HUES48 (cell line): ENCODE measurements at regions not wholly inside any gene's neighbourhood (a gene's known extent, or its start where the extent isn't known, plus 50 kb on each side); places are given as distances from the start of the nearest gene placed in this dataset.
A peak's percentile ranks its signal among the peaks of the same experiment; 100 is the strongest.
"Not testable (repeated sequence)": the region's sequence is repeated elsewhere in the genome, so short reads cannot be mapped to it uniquely, and the experiment has no call there.

Source experiments
- H3K27ac ChIP-seq: one replicate; pipeline ENCODE4 v1.7.0; 2013; ENCODE audit warnings: low read depth, low read length, inconsistent platforms
- H3K27me3 ChIP-seq: 2 replicates; pipeline ENCODE4 v1.6.1; 2013; ENCODE audit warnings: mild to moderate bottlenecking, low read length; ENCODE audit not compliant: control insufficient read depth, insufficient read depth
- H3K36me3 ChIP-seq: 2 replicates; pipeline ENCODE4 v1.6.1; 2013; ENCODE audit warnings: low read length; ENCODE audit not compliant: control insufficient read depth, insufficient read depth
- H3K4me1 ChIP-seq: 2 replicates; pipeline ENCODE4 v1.6.1; 2013; ENCODE audit warnings: mild to moderate bottlenecking, low read length; ENCODE audit not compliant: control insufficient read depth, insufficient read depth
- H3K4me3 ChIP-seq: 2 replicates; pipeline ENCODE4 v1.5.1; 2013; ENCODE audit warnings: mild to moderate bottlenecking, low read depth, low read length
- H3K9ac ChIP-seq: 2 replicates; pipeline ENCODE4 v1.6.1; 2013; ENCODE audit warnings: mild to moderate bottlenecking, low read depth, low read length, moderate library complexity
- H3K9me3 ChIP-seq: 2 replicates; pipeline ENCODE4 v1.6.1; 2013; ENCODE audit warnings: low read length; ENCODE audit not compliant: control insufficient read depth, insufficient read depth

DNA sequence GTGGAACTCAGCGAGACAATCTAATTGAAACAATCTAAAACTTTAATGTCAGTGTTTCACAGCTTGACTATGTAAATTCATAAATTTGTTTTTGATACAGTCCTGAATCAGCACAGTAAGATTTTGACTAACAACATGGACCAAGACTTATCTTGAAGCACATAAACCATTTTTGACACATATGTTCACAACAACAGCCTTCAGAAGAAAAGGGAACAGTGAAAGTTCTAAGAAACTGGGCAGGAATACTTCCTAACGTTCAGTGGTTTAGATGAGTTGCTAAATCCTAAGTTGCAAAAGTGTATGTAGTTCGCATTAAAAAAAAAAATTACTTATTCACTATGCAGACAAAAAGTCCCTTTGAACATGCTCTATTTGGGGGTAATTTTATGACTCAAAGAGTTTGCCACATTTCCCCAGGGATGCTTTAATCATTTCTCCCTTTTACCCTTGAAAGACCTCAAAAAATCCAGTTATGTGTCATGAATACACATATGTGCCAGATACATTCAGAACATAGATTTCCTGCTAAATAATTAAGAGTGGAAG is 120.2 kb downstream of the MRPL39 start:
- peaks cover 3% of the 10 kb centered on the region; the same call in 1 of the 2 replicates for H3K9me3 ChIP-seq
- H3K27ac ChIP-seq, result no peak overlapping the region
- no peak overlapping the region for H3K4me3 ChIP-seq
- H3K36me3 ChIP-seq, result no peaks in the 10 kb centered on the region
- no peaks in the 10 kb centered on the region for H3K27me3 ChIP-seq
- H3K4me1 ChIP-seq, result no peaks in the 10 kb centered on the region; the same call in 1 of the 2 replicates
- H3K9ac ChIP-seq, result no peak overlapping the region

DNA sequence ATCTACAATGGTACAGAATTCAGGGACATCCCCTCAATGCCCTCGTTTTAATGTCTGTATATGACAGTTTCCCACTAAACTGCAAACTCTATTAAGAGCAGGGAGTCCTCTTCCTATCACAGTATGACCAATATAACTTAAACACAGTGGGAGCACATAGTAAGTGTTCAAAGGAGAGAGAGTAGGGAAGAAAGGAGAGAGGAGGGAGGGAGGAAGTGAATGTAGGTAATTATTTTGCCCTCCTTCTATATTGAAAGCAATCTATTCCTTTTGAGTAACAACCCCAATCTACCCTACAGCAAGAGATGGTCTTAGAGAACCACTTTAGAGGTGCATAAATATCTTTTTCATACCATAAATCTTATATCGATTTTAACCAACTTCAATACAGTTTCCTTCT is 121.4 kb downstream of the MRPL39 start:
- Histone ChIP-seq H3K27me3 (no peaks in the 10 kb centered on the region), H3K9me3 (peaks cover 7% of the 10 kb centered on the region; the same call in 1 of the 2 replicates), H3K27ac (no peak overlapping the region), H3K4me1 (no peaks in the 10 kb centered on the region; the same call in 1 of the 2 replicates), H3K9ac (0 out of 2 replicates have a peak overlapping the region, but pooled peaks have one; percentile 1), H3K4me3 (no peak overlapping the region), H3K36me3 (no peaks in the 10 kb centered on the region)

DNA sequence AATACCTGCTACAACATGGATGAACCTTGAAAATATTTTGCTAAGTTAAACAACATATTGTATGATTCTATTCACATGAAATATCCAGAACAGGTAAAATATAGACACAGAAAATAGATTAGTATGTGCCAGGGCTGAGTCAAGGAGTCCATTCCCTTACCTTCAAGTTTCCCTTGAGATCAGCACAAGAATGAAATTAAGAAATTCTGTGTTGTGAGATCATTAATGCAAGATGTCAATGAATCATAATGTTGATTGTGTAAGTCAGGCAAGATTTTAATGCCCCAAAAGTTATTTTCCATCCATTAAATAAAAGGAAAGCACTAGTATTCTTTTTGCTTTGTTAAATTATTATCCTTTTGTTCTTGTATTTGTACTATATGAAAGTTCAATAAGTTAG is 139.4 kb downstream of the MRPL39 start:
- H3K9me3 ChIP-seq, result peaks cover 7% of the 10 kb centered on the region; the same call in 1 of the 2 replicates
- H3K4me3 ChIP-seq, result no peak overlapping the region
- H3K27me3 ChIP-seq, result no peaks in the 10 kb centered on the region
- H3K9ac ChIP-seq, result no peak overlapping the region
- H3K4me1 ChIP-seq, result no peaks in the 10 kb centered on the region
- no peaks in the 10 kb centered on the region for H3K36me3 ChIP-seq
- no peak overlapping the region for H3K27ac ChIP-seq

DNA sequence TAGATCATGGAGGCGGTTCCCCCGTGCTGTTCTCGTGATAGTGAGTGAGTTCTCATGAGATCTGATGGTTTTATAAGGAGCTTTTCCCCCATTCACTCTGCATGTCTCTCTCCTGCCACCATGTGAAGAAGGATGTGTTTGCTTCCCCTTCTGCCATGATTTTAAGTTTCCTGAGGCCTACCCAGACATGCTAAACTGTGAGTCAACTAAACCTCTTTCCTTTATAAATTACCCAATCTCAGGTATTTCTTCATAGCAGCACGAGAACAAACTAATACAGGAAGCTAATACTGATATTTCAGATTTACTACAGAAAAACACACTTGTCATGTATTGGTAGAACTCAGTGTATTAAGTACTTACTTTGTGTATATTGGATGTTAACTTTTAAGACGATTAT is 140.2 kb downstream of the MRPL39 start:
- not testable (repeated sequence) for H3K27ac ChIP-seq, H3K36me3 ChIP-seq, H3K4me1 ChIP-seq, H3K27me3 ChIP-seq, H3K9me3 ChIP-seq, H3K4me3 ChIP-seq, H3K9ac ChIP-seq

DNA sequence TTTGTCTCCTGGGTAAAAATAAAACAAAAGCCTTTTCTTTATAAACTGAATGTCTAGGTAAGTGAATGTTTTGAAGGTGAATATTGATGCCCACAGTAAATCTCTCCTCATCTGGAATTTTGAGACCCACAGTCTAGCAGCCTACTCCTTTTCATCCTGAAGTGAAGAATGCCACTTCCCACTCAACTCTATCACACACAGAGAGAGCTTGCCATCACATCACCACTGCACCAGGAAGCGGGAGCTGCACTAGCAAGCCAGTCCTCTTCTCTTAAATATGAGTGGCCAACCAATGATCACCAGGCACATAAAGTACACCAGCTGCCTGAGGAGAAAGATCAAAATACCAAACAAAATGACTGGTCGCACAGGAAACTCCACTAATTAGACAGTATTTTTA is 140.8 kb downstream of the MRPL39 start:
- H3K36me3 ChIP-seq, result no peaks in the 10 kb centered on the region
- H3K9me3 ChIP-seq, result 0 out of 2 replicates have a peak, but pooled peaks cover 4% of the 10 kb centered on the region
- H3K27ac ChIP-seq, result no peak overlapping the region
- H3K9ac ChIP-seq, result no peak overlapping the region
- no peaks in the 10 kb centered on the region for H3K4me1 ChIP-seq
- H3K27me3 ChIP-seq, result no peaks in the 10 kb centered on the region
- no peak overlapping the region for H3K4me3 ChIP-seq

DNA sequence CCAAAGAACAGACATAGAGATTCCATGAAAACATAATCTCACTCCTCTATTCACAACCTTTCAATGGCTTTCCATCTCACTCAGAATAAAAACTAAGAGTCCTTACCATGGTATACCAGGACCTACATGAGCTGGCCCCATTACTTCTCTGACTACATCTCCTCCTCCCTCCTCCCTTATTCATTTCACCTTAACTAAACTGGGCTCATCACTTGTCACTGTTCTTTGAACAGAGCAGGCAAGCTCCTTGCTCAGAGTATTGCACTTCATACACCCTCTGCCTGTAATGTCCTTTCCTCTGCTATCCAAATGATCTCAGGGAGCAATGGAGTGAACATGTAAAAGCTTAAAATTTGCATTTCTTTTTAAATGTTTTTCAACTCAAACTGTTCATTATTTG is 142.0 kb downstream of the MRPL39 start:
- no peaks in the 10 kb centered on the region for H3K4me1 ChIP-seq
- H3K9me3 ChIP-seq, result 0 out of 2 replicates have a peak, but pooled peaks cover 3% of the 10 kb centered on the region
- H3K36me3 ChIP-seq, result no peaks in the 10 kb centered on the region
- no peaks in the 10 kb centered on the region for H3K27me3 ChIP-seq
- H3K27ac ChIP-seq, result no peak overlapping the region
- H3K4me3 ChIP-seq, result no peak overlapping the region
- no peak overlapping the region for H3K9ac ChIP-seq

DNA sequence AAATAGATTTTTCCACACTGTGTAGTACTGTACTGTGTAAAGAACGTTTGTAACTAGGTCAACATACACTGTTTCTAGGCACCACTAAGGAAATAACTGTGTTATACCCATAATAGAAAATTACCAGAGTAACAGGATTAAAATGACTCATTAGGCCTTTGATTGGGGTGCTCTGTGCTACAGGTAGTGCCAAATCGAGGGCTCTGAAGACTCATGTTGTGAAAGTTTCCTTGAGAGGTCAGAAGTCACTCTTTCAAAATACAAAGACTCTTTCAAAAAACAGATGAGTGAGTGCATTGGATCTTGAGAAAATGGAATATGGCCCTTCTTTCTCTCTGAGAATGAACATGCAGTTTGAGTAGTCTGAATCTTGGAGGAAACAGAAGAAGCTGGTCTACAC is 143.0 kb downstream of the MRPL39 start:
- H3K9me3 ChIP-seq, result no peaks in the 10 kb centered on the region
- H3K27me3 ChIP-seq, result no peaks in the 10 kb centered on the region
- no peaks in the 10 kb centered on the region for H3K36me3 ChIP-seq
- H3K4me1 ChIP-seq, result no peaks in the 10 kb centered on the region
- H3K9ac ChIP-seq, result no peak overlapping the region
- no peak overlapping the region for H3K4me3 ChIP-seq
- no peak overlapping the region for H3K27ac ChIP-seq

DNA sequence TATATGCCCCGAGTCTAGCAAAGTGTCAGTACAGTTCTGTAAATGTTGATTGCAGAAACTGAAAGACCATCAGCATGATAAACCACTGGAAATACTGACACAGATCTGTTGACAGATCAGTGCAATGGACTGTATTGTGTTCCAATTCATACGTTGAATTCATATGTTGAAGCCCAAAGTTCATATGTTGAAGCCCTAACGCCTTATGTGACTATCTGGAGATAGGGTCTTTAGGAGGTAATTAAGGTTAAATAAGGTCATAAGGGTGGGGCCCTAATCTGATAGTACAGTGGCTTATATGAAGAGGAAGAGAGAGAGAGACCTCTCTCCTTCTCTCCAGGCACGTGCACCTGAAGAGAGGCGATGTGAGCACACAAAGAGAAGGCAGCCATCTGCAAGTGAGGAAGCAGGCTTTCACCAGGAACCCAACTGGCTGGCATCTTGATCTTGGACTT is 144.7 kb downstream of the MRPL39 start:
- Histone ChIP-seq H3K27ac (no peak overlapping the region), H3K9ac (no peak overlapping the region), H3K27me3 (no peaks in the 10 kb centered on the region), H3K4me1 (no peaks in the 10 kb centered on the region), H3K36me3 (no peaks in the 10 kb centered on the region), H3K9me3 (no peaks in the 10 kb centered on the region), H3K4me3 (no peak overlapping the region)

DNA sequence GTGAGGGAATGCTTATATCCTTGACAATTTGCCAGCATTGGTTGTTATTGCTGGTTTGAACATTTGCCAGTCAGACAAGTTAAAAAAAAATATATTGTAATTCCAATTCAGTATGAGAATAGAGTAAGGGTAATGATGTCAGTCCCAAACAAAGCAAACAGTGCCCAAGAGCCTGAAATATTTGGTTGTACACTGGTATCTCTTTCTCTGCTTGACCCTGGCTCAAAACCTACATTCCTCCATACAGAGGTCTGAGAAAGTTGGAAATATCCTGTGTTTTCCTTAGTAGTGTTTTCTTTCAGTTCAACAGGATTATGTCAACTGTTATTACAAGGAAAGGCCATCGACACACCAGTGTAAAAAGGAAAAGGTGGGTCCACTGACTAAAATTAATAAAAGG is 145.6 kb downstream of the MRPL39 start:
- Histone ChIP-seq H3K36me3 (no peaks in the 10 kb centered on the region), H3K9ac (no peak overlapping the region), H3K9me3 (no peaks in the 10 kb centered on the region), H3K27me3 (no peaks in the 10 kb centered on the region), H3K27ac (no peak overlapping the region), H3K4me3 (no peak overlapping the region), H3K4me1 (no peaks in the 10 kb centered on the region)

DNA sequence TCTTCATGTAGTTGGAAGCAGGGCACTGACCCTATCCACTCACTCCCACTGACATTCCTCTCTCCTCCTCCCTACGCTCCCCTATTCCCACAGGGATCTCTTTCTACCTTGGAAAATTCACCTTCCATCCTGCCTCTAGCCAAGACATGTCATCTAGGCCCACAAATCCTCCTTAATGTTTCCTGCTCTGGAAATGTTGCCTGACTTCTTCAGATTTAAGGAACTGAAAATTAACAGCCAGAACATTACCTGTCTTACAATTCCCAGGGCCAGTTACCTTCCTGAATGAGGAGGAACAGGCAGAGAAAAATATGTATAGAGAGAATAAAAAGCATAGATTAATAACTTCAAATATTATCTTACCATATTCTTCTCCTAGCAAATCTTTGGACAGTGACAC is 147.3 kb downstream of the MRPL39 start:
- H3K9me3 ChIP-seq, result no peaks in the 10 kb centered on the region
- no peaks in the 10 kb centered on the region for H3K27me3 ChIP-seq
- no peak overlapping the region for H3K9ac ChIP-seq

DNA sequence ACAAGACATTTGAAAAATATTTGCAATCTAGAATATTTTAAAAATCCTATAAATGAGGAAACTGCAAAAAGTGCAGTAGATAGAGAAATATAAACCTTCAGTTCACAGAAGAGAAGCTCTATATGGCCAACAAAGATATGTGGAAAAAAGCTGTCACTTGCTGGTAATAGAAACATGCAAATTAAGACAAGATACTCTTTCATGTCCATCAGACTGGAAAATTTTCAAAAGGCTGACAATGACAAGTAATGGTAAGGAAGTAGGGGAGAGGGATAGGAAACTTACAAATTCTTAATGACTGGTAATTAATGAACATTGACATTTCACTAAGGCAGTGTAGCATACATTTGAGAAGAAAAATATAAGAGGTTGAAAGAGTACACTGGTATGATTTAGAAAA is 147.9 kb downstream of the MRPL39 start:
- no peak overlapping the region for H3K27ac ChIP-seq
- no peaks in the 10 kb centered on the region for H3K36me3 ChIP-seq
- no peak overlapping the region for H3K9ac ChIP-seq
- H3K27me3 ChIP-seq, result no peaks in the 10 kb centered on the region
- no peaks in the 10 kb centered on the region for H3K4me1 ChIP-seq
- H3K9me3 ChIP-seq, result no peaks in the 10 kb centered on the region
- no peak overlapping the region for H3K4me3 ChIP-seq

More for the DNA sequence above, 147.3 kb downstream of the MRPL39 start:
- Histone ChIP-seq H3K27ac (no peak overlapping the region), H3K36me3 (no peaks in the 10 kb centered on the region), H3K4me1 (no peaks in the 10 kb centered on the region), H3K4me3 (no peak overlapping the region)
